ENCODE measurements at regions not wholly inside any gene's neighbourhood (a gene's known extent, or its start where the extent isn't known, plus 50 kb on each side); places are given as distances from the start of the nearest gene placed in this dataset.
"Not testable (repeated sequence)": the region's sequence is repeated elsewhere in the genome, so short reads cannot be mapped to it uniquely, and the experiment has no call there.

- not testable (repeated sequence) for H3K36me3 ChIP-seq (ENCODE audit: control insufficient read depth in 2 of 2, insufficient read depth in 2 of 2, low read length in 1 of 2); H3K4me3 ChIP-seq (ENCODE audit: low read depth in 1 of 2, low read length in 2 of 2); H3K27me3 ChIP-seq (ENCODE audit: control insufficient read depth in 1 of 2, insufficient read depth in 2 of 2, low read length in 2 of 2); H3K4me1 ChIP-seq (ENCODE audit: control insufficient read depth in 2 of 2, insufficient read depth in 2 of 2, low read length in 1 of 2); H3K27ac ChIP-seq (ENCODE audit: low read depth in 2 of 2, low read length in 1 of 2); H3K9me3 ChIP-seq (ENCODE audit: control insufficient read depth in 2 of 2, insufficient read depth in 1 of 2, low read depth in 1 of 2, low read length in 1 of 2)
- 83 to 84% methylated on average over 3 of the region's 3 CpGs for whole genome bisulfite sequencing, 2 donors
Observed at GRCh38 chr1:182225755-182226154, 164.2 kb upstream of the ZNF648 start.

- H3K4me1 ChIP-seq (ENCODE audit: control insufficient read depth in 2 of 2, insufficient read depth in 2 of 2, low read length in 1 of 2) = peaks cover 0 to 12% of the 10 kb centered on the region in 2 donors
- WGBS, 2 donors = 77 to 78% methylated on average over 2 of the region's 2 CpGs
- H3K9me3 ChIP-seq (ENCODE audit: control insufficient read depth in 2 of 2, insufficient read depth in 1 of 2, low read depth in 1 of 2, low read length in 1 of 2); H3K36me3 ChIP-seq (ENCODE audit: control insufficient read depth in 2 of 2, insufficient read depth in 2 of 2, low read length in 1 of 2); H3K27ac ChIP-seq (ENCODE audit: low read depth in 2 of 2, low read length in 1 of 2); H3K4me3 ChIP-seq (ENCODE audit: low read depth in 1 of 2, low read length in 2 of 2); H3K27me3 ChIP-seq (ENCODE audit: control insufficient read depth in 1 of 2, insufficient read depth in 2 of 2, low read length in 2 of 2): not testable (repeated sequence)
Observed at GRCh38 chr1:182221990-182222389, 160.5 kb upstream of the ZNF648 start.

- 81 to 96% methylated on average over 1 of the region's 1 CpG for WGBS, 2 donors
- peaks cover 0 to 12% of the 10 kb centered on the region in 2 donors for H3K4me1 ChIP-seq (ENCODE audit: control insufficient read depth in 2 of 2, insufficient read depth in 2 of 2, low read length in 1 of 2)
- not testable (repeated sequence) for H3K4me3 ChIP-seq (ENCODE audit: low read depth in 1 of 2, low read length in 2 of 2); H3K27me3 ChIP-seq (ENCODE audit: control insufficient read depth in 1 of 2, insufficient read depth in 2 of 2, low read length in 2 of 2); H3K36me3 ChIP-seq (ENCODE audit: control insufficient read depth in 2 of 2, insufficient read depth in 2 of 2, low read length in 1 of 2); H3K27ac ChIP-seq (ENCODE audit: low read depth in 2 of 2, low read length in 1 of 2); H3K9me3 ChIP-seq (ENCODE audit: control insufficient read depth in 2 of 2, insufficient read depth in 1 of 2, low read depth in 1 of 2, low read length in 1 of 2)
Observed at GRCh38 chr1:182221367-182221766, 159.9 kb upstream of the ZNF648 start.

- Histone ChIP-seq H3K36me3 (ENCODE audit: control insufficient read depth in 2 of 2, insufficient read depth in 2 of 2, low read length in 1 of 2) (no peaks in the 10 kb centered on the region), H3K27me3 (ENCODE audit: control insufficient read depth in 1 of 2, insufficient read depth in 2 of 2, low read length in 2 of 2) (no peaks in the 10 kb centered on the region), H3K4me1 (ENCODE audit: control insufficient read depth in 2 of 2, insufficient read depth in 2 of 2, low read length in 1 of 2) (peaks cover 0 to 12% of the 10 kb centered on the region in 2 donors), H3K4me3 (ENCODE audit: low read depth in 1 of 2, low read length in 2 of 2) (no peak overlapping the region), H3K27ac (ENCODE audit: low read depth in 2 of 2, low read length in 1 of 2) (no peak overlapping the region), H3K9me3 (ENCODE audit: control insufficient read depth in 2 of 2, insufficient read depth in 1 of 2, low read depth in 1 of 2, low read length in 1 of 2) (no peaks in the 10 kb centered on the region)
- 72 to 92% methylated on average over 2 of the region's 2 CpGs for WGBS, 2 donors
Observed at GRCh38 chr1:182217967-182218366, 156.5 kb upstream of the ZNF648 start.

- Histone ChIP-seq H3K36me3 (ENCODE audit: control insufficient read depth in 2 of 2, insufficient read depth in 2 of 2, low read length in 1 of 2) (no peaks in the 10 kb centered on the region), H3K27me3 (ENCODE audit: control insufficient read depth in 1 of 2, insufficient read depth in 2 of 2, low read length in 2 of 2) (no peaks in the 10 kb centered on the region), H3K4me1 (ENCODE audit: control insufficient read depth in 2 of 2, insufficient read depth in 2 of 2, low read length in 1 of 2) (peaks cover 0 to 12% of the 10 kb centered on the region in 2 donors), H3K4me3 (ENCODE audit: low read depth in 1 of 2, low read length in 2 of 2) (no peak overlapping the region), H3K9me3 (ENCODE audit: control insufficient read depth in 2 of 2, insufficient read depth in 1 of 2, low read depth in 1 of 2, low read length in 1 of 2) (no peaks in the 10 kb centered on the region), H3K27ac (ENCODE audit: low read depth in 2 of 2, low read length in 1 of 2) (no peak overlapping the region)
- WGBS, 2 donors = 89 to 96% methylated on average over 3 of the region's 3 CpGs
Observed at GRCh38 chr1:182217071-182217470, 155.6 kb upstream of the ZNF648 start.

- Histone ChIP-seq H3K36me3 (ENCODE audit: control insufficient read depth in 2 of 2, insufficient read depth in 2 of 2, low read length in 1 of 2) (no peaks in the 10 kb centered on the region), H3K27ac (ENCODE audit: low read depth in 2 of 2, low read length in 1 of 2) (no peak overlapping the region), H3K27me3 (ENCODE audit: control insufficient read depth in 1 of 2, insufficient read depth in 2 of 2, low read length in 2 of 2) (no peaks in the 10 kb centered on the region), H3K4me3 (ENCODE audit: low read depth in 1 of 2, low read length in 2 of 2) (no peak overlapping the region), H3K9me3 (ENCODE audit: control insufficient read depth in 2 of 2, insufficient read depth in 1 of 2, low read depth in 1 of 2, low read length in 1 of 2) (no peaks in the 10 kb centered on the region), H3K4me1 (ENCODE audit: control insufficient read depth in 2 of 2, insufficient read depth in 2 of 2, low read length in 1 of 2) (peaks cover 0 to 12% of the 10 kb centered on the region in 2 donors)
Observed at GRCh38 chr1:182215764-182216163, 154.3 kb upstream of the ZNF648 start.

- Histone ChIP-seq H3K27me3 (ENCODE audit: control insufficient read depth in 1 of 2, insufficient read depth in 2 of 2, low read length in 2 of 2) (no peaks in the 10 kb centered on the region), H3K4me3 (ENCODE audit: low read depth in 1 of 2, low read length in 2 of 2) (no peak overlapping the region), H3K9me3 (ENCODE audit: control insufficient read depth in 2 of 2, insufficient read depth in 1 of 2, low read depth in 1 of 2, low read length in 1 of 2) (no peaks in the 10 kb centered on the region), H3K27ac (ENCODE audit: low read depth in 2 of 2, low read length in 1 of 2) (no peak overlapping the region), H3K36me3 (ENCODE audit: control insufficient read depth in 2 of 2, insufficient read depth in 2 of 2, low read length in 1 of 2) (no peaks in the 10 kb centered on the region), H3K4me1 (ENCODE audit: control insufficient read depth in 2 of 2, insufficient read depth in 2 of 2, low read length in 1 of 2) (peaks cover 0 to under 1% of the 10 kb centered on the region in 2 donors)
- 81 to 87% methylated on average over 1 of the region's 1 CpG for WGBS, 2 donors
Observed at GRCh38 chr1:182213163-182213562, 151.7 kb upstream of the ZNF648 start.

GRCh38 chr1:182211386-182211785, 149.9 kb upstream of the ZNF648 start:
- Histone ChIP-seq H3K4me1 (ENCODE audit: control insufficient read depth in 2 of 2, insufficient read depth in 2 of 2, low read length in 1 of 2) (no peaks in the 10 kb centered on the region), H3K27me3 (ENCODE audit: control insufficient read depth in 1 of 2, insufficient read depth in 2 of 2, low read length in 2 of 2) (no peaks in the 10 kb centered on the region), H3K4me3 (ENCODE audit: low read depth in 1 of 2, low read length in 2 of 2) (no peak overlapping the region), H3K36me3 (ENCODE audit: control insufficient read depth in 2 of 2, insufficient read depth in 2 of 2, low read length in 1 of 2) (no peaks in the 10 kb centered on the region), H3K27ac (ENCODE audit: low read depth in 2 of 2, low read length in 1 of 2) (no peak overlapping the region), H3K9me3 (ENCODE audit: control insufficient read depth in 2 of 2, insufficient read depth in 1 of 2, low read depth in 1 of 2, low read length in 1 of 2) (no peaks in the 10 kb centered on the region)

- Histone ChIP-seq H3K27me3 (ENCODE audit: control insufficient read depth in 1 of 2, insufficient read depth in 2 of 2, low read length in 2 of 2) (no peaks in the 10 kb centered on the region), H3K9me3 (ENCODE audit: control insufficient read depth in 2 of 2, insufficient read depth in 1 of 2, low read depth in 1 of 2, low read length in 1 of 2) (no peaks in the 10 kb centered on the region), H3K36me3 (ENCODE audit: control insufficient read depth in 2 of 2, insufficient read depth in 2 of 2, low read length in 1 of 2) (no peaks in the 10 kb centered on the region), H3K4me1 (ENCODE audit: control insufficient read depth in 2 of 2, insufficient read depth in 2 of 2, low read length in 1 of 2) (no peaks in the 10 kb centered on the region), H3K4me3 (ENCODE audit: low read depth in 1 of 2, low read length in 2 of 2) (no peak overlapping the region), H3K27ac (ENCODE audit: low read depth in 2 of 2, low read length in 1 of 2) (no peak overlapping the region)
- 97 to 100% methylated on average over 1 of the region's 1 CpG for WGBS, 2 donors
Observed at GRCh38 chr1:182210417-182210816, 148.9 kb upstream of the ZNF648 start.

- H3K27me3 ChIP-seq (ENCODE audit: control insufficient read depth in 1 of 2, insufficient read depth in 2 of 2, low read length in 2 of 2) = no peaks in the 10 kb centered on the region
- no peaks in the 10 kb centered on the region for H3K36me3 ChIP-seq (ENCODE audit: control insufficient read depth in 2 of 2, insufficient read depth in 2 of 2, low read length in 1 of 2)
- H3K27ac ChIP-seq (ENCODE audit: low read depth in 2 of 2, low read length in 1 of 2) = peak overlapping the region; percentile 20 to 26
- no peaks in the 10 kb centered on the region for H3K4me1 ChIP-seq (ENCODE audit: control insufficient read depth in 2 of 2, insufficient read depth in 2 of 2, low read length in 1 of 2)
- WGBS, 2 donors = 73 to 80% methylated on average over 4 of the region's 4 CpGs
- H3K4me3 ChIP-seq (ENCODE audit: low read depth in 1 of 2, low read length in 2 of 2) = no peak overlapping the region
- H3K9me3 ChIP-seq (ENCODE audit: control insufficient read depth in 2 of 2, insufficient read depth in 1 of 2, low read depth in 1 of 2, low read length in 1 of 2) = no peaks in the 10 kb centered on the region
Observed at GRCh38 chr1:182207300-182207699, 145.8 kb upstream of the ZNF648 start.

All from esophagus (tissue), 2 donors.